ENCODE measurements at regions not wholly inside any gene's neighbourhood (a gene's known extent, or its start where the extent isn't known, plus 50 kb on each side); places are given as distances from the start of the nearest gene placed in this dataset.

GRCh38 chr1:219279017-219279770, 105.5 kb downstream of the LYPLAL1 start:
- Histone ChIP-seq H3F3A (ENCODE audit: insufficient read depth) (no peaks in the 10 kb centered on the region), H3K4me2 (ENCODE audit: low read depth, low read length, poor library complexity, severe bottlenecking) (no peak overlapping the region), H3K9me3 (ENCODE audit: insufficient read depth, low read length) (no peaks in the 10 kb centered on the region), H3K36me3 (ENCODE audit: low read length) (no peaks in the 10 kb centered on the region), H3K79me2 (ENCODE audit: insufficient read depth, low read length) (no peaks in the 10 kb centered on the region), H3K27me3 (ENCODE audit: low read length) (no peaks in the 10 kb centered on the region), H3K27ac (ENCODE audit: low read depth, low read length) (no peak overlapping the region), H2AFZ (ENCODE audit: low read depth, low read length, severe bottlenecking) (no peak overlapping the region), H3K4me3 (ENCODE audit: insufficient read depth, low read length, poor library complexity, severe bottlenecking) (no peak overlapping the region), H4K20me1 (ENCODE audit: low read depth, low read length) (no peaks in the 10 kb centered on the region), H3K9ac (ENCODE audit: low read length) (no peak overlapping the region), H3K9me2 (replicated peaks; ENCODE audit: insufficient read depth, low read length) (no peaks in the 10 kb centered on the region)
- no peak for TF ChIP-seq EZH2phosphoT487 (conservative IDR thresholded peaks at IDR 0.05; ENCODE audit: low read length)
- TF ChIP-seq CTCF (IDR thresholded peaks at IDR 0.05; ENCODE audit: insufficient read depth, low read length, poor library complexity, severe bottlenecking), result no peak

DNA sequence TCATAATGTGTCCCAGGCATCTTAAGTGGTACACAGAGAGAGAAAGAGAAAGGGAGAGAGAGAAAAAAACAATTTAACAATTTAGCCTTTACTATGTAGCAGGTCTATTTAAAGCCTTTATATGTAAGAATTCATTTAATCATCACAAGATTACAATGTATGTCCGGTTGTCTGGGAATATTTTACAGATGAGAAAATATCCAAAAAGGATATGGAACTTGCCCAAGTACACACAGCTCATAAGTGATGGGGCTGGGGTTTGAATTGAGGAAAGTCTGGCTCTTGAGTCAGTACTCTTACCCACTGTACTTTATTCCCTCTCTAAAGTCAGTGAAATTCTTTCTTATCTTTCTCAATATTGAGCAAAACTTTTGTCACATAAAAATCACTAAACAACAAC, 104.6 kb downstream of the LYPLAL1 start:
- Histone ChIP-seq H2AFZ (ENCODE audit: low read depth, low read length, severe bottlenecking) (no peak overlapping the region), H3K79me2 (ENCODE audit: insufficient read depth, low read length) (no peaks in the 10 kb centered on the region), H3K9me2 (replicated peaks; ENCODE audit: insufficient read depth, low read length) (no peaks in the 10 kb centered on the region), H4K20me1 (ENCODE audit: low read depth, low read length) (no peaks in the 10 kb centered on the region), H3K9me3 (ENCODE audit: insufficient read depth, low read length) (no peaks in the 10 kb centered on the region), H3K36me3 (ENCODE audit: low read length) (no peaks in the 10 kb centered on the region), H3K27ac (ENCODE audit: low read depth, low read length) (no peak overlapping the region), H3K4me3 (ENCODE audit: insufficient read depth, low read length, poor library complexity, severe bottlenecking) (no peak overlapping the region), H3K4me2 (ENCODE audit: low read depth, low read length, poor library complexity, severe bottlenecking) (no peak overlapping the region), H3F3A (ENCODE audit: insufficient read depth) (no peaks in the 10 kb centered on the region), H3K27me3 (ENCODE audit: low read length) (no peaks in the 10 kb centered on the region), H3K9ac (ENCODE audit: low read length) (no peak overlapping the region)
- TF ChIP-seq CTCF (IDR thresholded peaks at IDR 0.05; ENCODE audit: insufficient read depth, low read length, poor library complexity, severe bottlenecking) (no peak), EZH2phosphoT487 (conservative IDR thresholded peaks at IDR 0.05; ENCODE audit: low read length) (no peak)

DNA sequence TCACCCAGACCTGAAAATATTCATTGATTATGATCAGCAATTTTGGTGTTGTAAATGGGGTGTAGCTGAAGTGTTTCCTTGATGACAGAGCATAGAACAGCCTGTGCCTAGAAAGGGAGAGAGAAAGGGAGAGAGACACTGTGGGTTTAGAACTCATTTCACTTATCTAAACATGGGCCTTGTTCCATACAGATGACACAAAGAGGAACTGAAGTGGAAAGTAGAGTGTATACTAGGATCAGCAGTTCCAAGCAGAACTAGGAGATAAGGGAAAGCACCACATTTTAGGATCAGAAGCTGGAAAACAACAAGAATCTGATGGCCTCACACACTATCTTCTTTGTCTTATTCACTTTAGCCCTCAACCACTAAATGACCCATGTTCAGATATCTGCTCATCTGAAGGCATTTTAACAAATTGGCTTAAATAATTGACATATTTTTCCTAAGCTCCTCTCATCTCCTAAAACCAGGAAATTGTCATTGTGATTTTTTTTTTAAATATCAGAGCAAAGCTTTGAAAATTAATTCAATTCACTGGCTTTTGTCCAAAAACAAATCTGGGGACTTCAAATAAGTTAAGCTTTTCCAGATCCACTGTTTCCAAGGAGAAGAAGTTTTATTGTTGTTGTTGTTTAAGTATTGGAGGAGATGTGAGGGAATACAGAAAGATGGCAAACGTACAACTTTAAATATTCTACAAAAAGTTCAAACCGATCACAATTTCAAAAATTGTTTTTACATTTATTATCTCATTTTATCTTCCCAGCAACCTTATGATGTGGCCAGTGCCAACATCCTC, 103.8 kb downstream of the LYPLAL1 start:
- Histone ChIP-seq H3K27ac (ENCODE audit: low read depth, low read length) (no peak overlapping the region), H2AFZ (ENCODE audit: low read depth, low read length, severe bottlenecking) (no peak overlapping the region), H3K27me3 (ENCODE audit: low read length) (no peaks in the 10 kb centered on the region), H3K79me2 (ENCODE audit: insufficient read depth, low read length) (no peaks in the 10 kb centered on the region), H3K9me3 (ENCODE audit: insufficient read depth, low read length) (no peaks in the 10 kb centered on the region), H3K4me2 (ENCODE audit: low read depth, low read length, poor library complexity, severe bottlenecking) (no peak overlapping the region), H3K9me2 (replicated peaks; ENCODE audit: insufficient read depth, low read length) (no peaks in the 10 kb centered on the region), H3K36me3 (ENCODE audit: low read length) (no peaks in the 10 kb centered on the region), H3F3A (ENCODE audit: insufficient read depth) (no peaks in the 10 kb centered on the region), H3K4me3 (ENCODE audit: insufficient read depth, low read length, poor library complexity, severe bottlenecking) (no peak overlapping the region), H3K9ac (ENCODE audit: low read length) (no peak overlapping the region), H4K20me1 (ENCODE audit: low read depth, low read length) (no peaks in the 10 kb centered on the region)
- TF ChIP-seq EZH2phosphoT487 (conservative IDR thresholded peaks at IDR 0.05; ENCODE audit: low read length) (no peak), CTCF (IDR thresholded peaks at IDR 0.05; ENCODE audit: insufficient read depth, low read length, poor library complexity, severe bottlenecking) (no peak)
